ENCODE measurements at regions not wholly inside any gene's neighbourhood (a gene's known extent, or its start where the extent isn't known, plus 50 kb on each side); places are given as distances from the start of the nearest gene placed in this dataset.

DNA sequence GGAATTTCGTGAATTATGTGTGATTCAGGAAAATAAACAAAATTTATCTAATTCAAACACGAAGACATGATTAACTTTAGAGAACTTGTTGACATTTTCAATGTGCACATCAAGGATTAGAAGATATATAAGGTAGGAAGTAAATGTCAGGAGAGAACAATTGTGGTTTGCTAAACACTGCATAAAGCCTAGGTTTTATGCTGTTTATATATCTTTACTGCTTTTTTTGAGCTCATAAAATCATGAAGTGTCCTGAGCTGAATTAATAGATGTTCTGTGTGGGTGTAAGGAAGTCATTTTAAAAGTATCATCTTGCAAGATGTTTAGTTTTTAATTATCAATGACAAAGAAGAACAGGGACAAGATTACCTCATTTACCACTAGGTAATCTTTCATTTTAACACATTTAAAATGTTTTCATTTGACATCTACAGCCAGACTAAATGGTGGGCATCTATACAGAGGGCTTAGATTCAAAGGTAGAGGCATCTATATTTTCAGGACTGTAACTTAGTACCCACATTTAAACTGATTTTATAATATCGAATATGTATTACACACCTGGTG lies 382.8 kb downstream of the ADAMTS20 start:
- Histone ChIP-seq H3K27me3 (ENCODE audit: control insufficient read depth in 4 of 4, insufficient read depth in 4 of 4, low read length in 3 of 4) (no peaks in the 10 kb centered on the region), H3K4me1 (ENCODE audit: control insufficient read depth in 4 of 4, insufficient read depth in 4 of 4, low read length in 3 of 4) (no peaks in the 10 kb centered on the region), H3K27ac (ENCODE audit: low read depth in 1 of 2, low read length in 2 of 2) (no peak overlapping the region), H3K9ac (ENCODE audit: low read depth in 1 of 2, low read length in 2 of 2) (no peak overlapping the region), H3K36me3 (ENCODE audit: control insufficient read depth in 4 of 4, insufficient read depth in 3 of 4, low read depth in 1 of 4, low read length in 3 of 4) (no peaks in the 10 kb centered on the region), H3K9me3 (ENCODE audit: control insufficient read depth in 4 of 4, low read length in 3 of 4) (no peaks in the 10 kb centered on the region), H3K4me3 (ENCODE audit: low read depth in 1 of 3, low read length in 3 of 3) (no peak overlapping the region)
- WGBS: 39% methylated on average over 3 of the region's 3 CpGs
- no peak for DNase-seq (ENCODE audit: low spot score)
- TF ChIP-seq MAX (IDR thresholded peaks at IDR 0.05) (no peak), FOXA2 (IDR thresholded peaks at IDR 0.05) (no peak), HNF4G (IDR thresholded peaks at IDR 0.05) (no peak), FOXA1 (IDR thresholded peaks at IDR 0.05) (no peak), YY1 (IDR thresholded peaks at IDR 0.05) (no peak), TAF1 (conservative IDR thresholded peaks at IDR 0.05) (no peak), ATF3 (IDR thresholded peaks at IDR 0.05) (no peak), JUND (IDR thresholded peaks at IDR 0.05) (no peak), ZBTB33 (IDR thresholded peaks at IDR 0.05) (no peak), CTCF (IDR thresholded peaks at IDR 0.05; ENCODE audit: low read depth, low read length, missing input control) (no peak), NR2F2 (IDR thresholded peaks at IDR 0.05) (no peak), RXRA (IDR thresholded peaks at IDR 0.05) (no peak), SP1 (IDR thresholded peaks at IDR 0.05) (no peak)
- TF ChIP-seq, protein P1, sequence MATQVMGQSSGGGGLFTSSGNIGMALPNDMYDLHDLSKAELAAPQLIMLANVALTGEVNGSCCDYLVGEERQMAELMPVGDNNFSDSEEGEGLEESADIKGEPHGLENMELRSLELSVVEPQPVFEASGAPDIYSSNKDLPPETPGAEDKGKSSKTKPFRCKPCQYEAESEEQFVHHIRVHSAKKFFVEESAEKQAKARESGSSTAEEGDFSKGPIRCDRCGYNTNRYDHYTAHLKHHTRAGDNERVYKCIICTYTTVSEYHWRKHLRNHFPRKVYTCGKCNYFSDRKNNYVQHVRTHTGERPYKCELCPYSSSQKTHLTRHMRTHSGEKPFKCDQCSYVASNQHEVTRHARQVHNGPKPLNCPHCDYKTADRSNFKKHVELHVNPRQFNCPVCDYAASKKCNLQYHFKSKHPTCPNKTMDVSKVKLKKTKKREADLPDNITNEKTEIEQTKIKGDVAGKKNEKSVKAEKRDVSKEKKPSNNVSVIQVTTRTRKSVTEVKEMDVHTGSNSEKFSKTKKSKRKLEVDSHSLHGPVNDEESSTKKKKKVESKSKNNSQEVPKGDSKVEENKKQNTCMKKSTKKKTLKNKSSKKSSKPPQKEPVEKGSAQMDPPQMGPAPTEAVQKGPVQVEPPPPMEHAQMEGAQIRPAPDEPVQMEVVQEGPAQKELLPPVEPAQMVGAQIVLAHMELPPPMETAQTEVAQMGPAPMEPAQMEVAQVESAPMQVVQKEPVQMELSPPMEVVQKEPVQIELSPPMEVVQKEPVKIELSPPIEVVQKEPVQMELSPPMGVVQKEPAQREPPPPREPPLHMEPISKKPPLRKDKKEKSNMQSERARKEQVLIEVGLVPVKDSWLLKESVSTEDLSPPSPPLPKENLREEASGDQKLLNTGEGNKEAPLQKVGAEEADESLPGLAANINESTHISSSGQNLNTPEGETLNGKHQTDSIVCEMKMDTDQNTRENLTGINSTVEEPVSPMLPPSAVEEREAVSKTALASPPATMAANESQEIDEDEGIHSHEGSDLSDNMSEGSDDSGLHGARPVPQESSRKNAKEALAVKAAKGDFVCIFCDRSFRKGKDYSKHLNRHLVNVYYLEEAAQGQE (IDR thresholded peaks at IDR 0.05): no peak

GRCh38 chr12:43167691-43168090 lies 384.3 kb downstream of the ADAMTS20 start:
- no peak for DNase-seq (ENCODE audit: low spot score)
- H3K4me3 ChIP-seq (ENCODE audit: low read depth in 1 of 3, low read length in 3 of 3): no peak overlapping the region
- 69% methylated on average over 3 of the region's 3 CpGs for WGBS
- H3K9me3 ChIP-seq (ENCODE audit: control insufficient read depth in 4 of 4, low read length in 3 of 4): no peaks in the 10 kb centered on the region
- TF ChIP-seq JUND (IDR thresholded peaks at IDR 0.05): no peak
- TF ChIP-seq NR2F2 (IDR thresholded peaks at IDR 0.05): no peak
- no peak for TF ChIP-seq RAD21 (IDR thresholded peaks at IDR 0.05)
- TF ChIP-seq GABPA (IDR thresholded peaks at IDR 0.05 in 1 of 2, conservative IDR thresholded peaks at IDR 0.05 in 1 of 2): no peak
- TF ChIP-seq, protein P1 (IDR thresholded peaks at IDR 0.05): no peak
- no peak for TF ChIP-seq TAF1 (conservative IDR thresholded peaks at IDR 0.05)
- no peak for TF ChIP-seq ZBTB33 (IDR thresholded peaks at IDR 0.05)
- no peak for TF ChIP-seq FOXA2 (IDR thresholded peaks at IDR 0.05)
- no peak for TF ChIP-seq HNF4G (IDR thresholded peaks at IDR 0.05)
- no peak for TF ChIP-seq HNF4A (conservative IDR thresholded peaks at IDR 0.05)
- no peak for TF ChIP-seq ATF3 (IDR thresholded peaks at IDR 0.05)
- no peaks in the 10 kb centered on the region for H3K27me3 ChIP-seq (ENCODE audit: control insufficient read depth in 4 of 4, insufficient read depth in 4 of 4, low read length in 3 of 4)
- H3K36me3 ChIP-seq (ENCODE audit: control insufficient read depth in 4 of 4, insufficient read depth in 3 of 4, low read depth in 1 of 4, low read length in 3 of 4): no peaks in the 10 kb centered on the region
- no peaks in the 10 kb centered on the region for H3K4me1 ChIP-seq (ENCODE audit: control insufficient read depth in 4 of 4, insufficient read depth in 4 of 4, low read length in 3 of 4)
- no peak overlapping the region for H3K27ac ChIP-seq (ENCODE audit: low read depth in 1 of 2, low read length in 2 of 2)
- no peak overlapping the region for H3K9ac ChIP-seq (ENCODE audit: low read depth in 1 of 2, low read length in 2 of 2)

Measured in liver (tissue), 8 donors.